ENCODE measurements at regions not wholly inside any gene's neighbourhood (a gene's known extent, or its start where the extent isn't known, plus 50 kb on each side); places are given as distances from the start of the nearest gene placed in this dataset.

GRCh38 chr5:107058235-107058634, 612.5 kb downstream of the EFNA5 start:
- no peaks in the 10 kb centered on the region for H3K9me3 Mint-ChIP-seq
- H3K4me1 Mint-ChIP-seq (ENCODE audit: low read depth): no peaks in the 10 kb centered on the region
- DNase-seq (no peak), ATAC-seq (no peak)
- H3K36me3 Mint-ChIP-seq (ENCODE audit: insufficient read depth): no peaks in the 10 kb centered on the region
- no peak overlapping the region for H3K4me3 Mint-ChIP-seq
- H3K27me3 Mint-ChIP-seq (ENCODE audit: low read depth): no peaks in the 10 kb centered on the region

DNA sequence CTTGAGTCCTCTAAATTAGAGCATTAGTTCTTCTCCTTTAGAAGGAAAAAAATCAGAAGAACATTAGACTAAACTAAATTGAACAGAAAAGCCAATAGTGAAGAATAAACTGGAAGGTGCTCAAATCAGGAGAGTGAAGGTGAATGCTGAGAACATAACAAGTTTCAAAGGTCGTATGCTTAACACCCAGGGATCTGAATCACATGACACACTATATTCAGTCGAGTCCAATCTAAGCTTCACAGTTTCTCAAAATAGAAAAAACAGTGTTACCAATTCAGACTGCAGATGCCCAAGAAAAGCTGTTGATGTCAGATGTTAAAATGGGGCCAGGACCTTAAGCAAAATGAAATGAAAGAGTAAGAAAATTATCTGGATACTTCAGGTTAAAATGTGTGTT, 614.5 kb downstream of the EFNA5 start:
- no peak overlapping the region for H3K4me3 Mint-ChIP-seq
- H3K27me3 Mint-ChIP-seq (ENCODE audit: low read depth): no peaks in the 10 kb centered on the region
- H3K9me3 Mint-ChIP-seq: no peaks in the 10 kb centered on the region
- no peak for DNase-seq
- no peak for ATAC-seq
- no peaks in the 10 kb centered on the region for H3K4me1 Mint-ChIP-seq (ENCODE audit: low read depth)
- no peaks in the 10 kb centered on the region for H3K36me3 Mint-ChIP-seq (ENCODE audit: insufficient read depth)

DNA sequence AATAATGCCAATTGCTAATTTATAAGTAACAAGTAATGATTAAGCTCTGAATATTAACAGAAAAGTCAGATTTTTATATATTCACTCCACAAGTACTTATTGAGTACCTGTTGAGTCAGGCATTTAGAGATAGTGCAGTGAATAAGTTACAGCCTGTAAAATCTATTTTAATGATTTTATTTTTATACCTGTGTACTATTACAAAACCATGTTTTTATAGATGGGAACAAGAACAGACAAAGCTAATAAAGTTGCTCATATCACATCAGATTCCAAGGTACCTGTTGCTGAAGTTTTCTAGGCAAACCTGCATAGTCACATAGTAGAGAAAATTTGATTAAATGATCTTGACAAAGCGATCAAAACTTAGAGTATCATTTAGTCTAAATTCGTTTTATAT, 623.7 kb downstream of the EFNA5 start:
- Mint-ChIP-seq H3K4me3 (no peak overlapping the region), H3K4me1 (ENCODE audit: low read depth) (no peaks in the 10 kb centered on the region), H3K36me3 (ENCODE audit: insufficient read depth) (no peaks in the 10 kb centered on the region), H3K9me3 (peaks cover 3% of the 10 kb centered on the region), H3K27me3 (ENCODE audit: low read depth) (no peaks in the 10 kb centered on the region)
- DNase-seq (no peak), ATAC-seq (no peak)

DNA sequence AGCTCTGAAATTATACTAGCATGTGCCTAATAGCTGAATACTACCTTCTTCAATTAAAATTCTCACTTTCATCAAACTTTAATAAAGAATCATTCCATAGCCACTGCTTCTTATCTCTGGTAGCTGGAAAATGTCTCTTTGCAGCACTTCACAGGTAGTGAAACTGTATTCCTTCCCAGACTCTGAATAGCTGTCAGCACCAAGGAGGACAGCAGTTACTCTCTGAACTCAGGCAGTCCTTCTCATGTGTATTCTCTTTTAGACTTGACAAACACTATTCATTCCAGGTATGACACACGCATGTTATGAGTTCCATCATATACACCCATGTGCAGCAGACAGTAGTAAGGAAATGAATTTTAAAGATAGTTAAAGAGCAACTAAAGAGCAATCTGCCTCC, 627.1 kb downstream of the EFNA5 start:
- DNase-seq: no peak
- Mint-ChIP-seq H3K4me1 (ENCODE audit: low read depth) (no peaks in the 10 kb centered on the region), H3K4me3 (no peak overlapping the region), H3K9me3 (no peaks in the 10 kb centered on the region), H3K27me3 (ENCODE audit: low read depth) (no peaks in the 10 kb centered on the region), H3K36me3 (ENCODE audit: insufficient read depth) (no peaks in the 10 kb centered on the region)
- no peak for ATAC-seq

GRCh38 chr5:107040907-107041306, 629.8 kb downstream of the EFNA5 start:
- H3K9me3 Mint-ChIP-seq: peaks cover 9% of the 10 kb centered on the region
- H3K4me1 Mint-ChIP-seq (ENCODE audit: low read depth): no peaks in the 10 kb centered on the region
- H3K27me3 Mint-ChIP-seq (ENCODE audit: low read depth): no peaks in the 10 kb centered on the region
- H3K36me3 Mint-ChIP-seq (ENCODE audit: insufficient read depth): no peaks in the 10 kb centered on the region
- DNase-seq: no peak
- H3K4me3 Mint-ChIP-seq: no peak overlapping the region
- no peak for ATAC-seq

GRCh38 chr5:107032629-107033028, 638.1 kb downstream of the EFNA5 start:
- no peak overlapping the region for H3K4me3 Mint-ChIP-seq
- no peak for ATAC-seq

GRCh38 chr5:107028938-107029337, 641.8 kb downstream of the EFNA5 start:
- H3K4me1 Mint-ChIP-seq (ENCODE audit: low read depth): no peaks in the 10 kb centered on the region
- no peak overlapping the region for H3K4me3 Mint-ChIP-seq
- DNase-seq: no peak
- no peaks in the 10 kb centered on the region for H3K27me3 Mint-ChIP-seq (ENCODE audit: low read depth)
- H3K9me3 Mint-ChIP-seq: no peaks in the 10 kb centered on the region
- H3K36me3 Mint-ChIP-seq (ENCODE audit: insufficient read depth): no peaks in the 10 kb centered on the region
- no peak for ATAC-seq

More at GRCh38 chr5:107032629-107033028, 638.1 kb downstream of the EFNA5 start:
- H3K9me3 Mint-ChIP-seq: peaks cover 9% of the 10 kb centered on the region
- H3K27me3 Mint-ChIP-seq (ENCODE audit: low read depth): no peaks in the 10 kb centered on the region
- DNase-seq: no peak
- no peaks in the 10 kb centered on the region for H3K36me3 Mint-ChIP-seq (ENCODE audit: insufficient read depth)
- H3K4me1 Mint-ChIP-seq (ENCODE audit: low read depth): no peaks in the 10 kb centered on the region

DNA sequence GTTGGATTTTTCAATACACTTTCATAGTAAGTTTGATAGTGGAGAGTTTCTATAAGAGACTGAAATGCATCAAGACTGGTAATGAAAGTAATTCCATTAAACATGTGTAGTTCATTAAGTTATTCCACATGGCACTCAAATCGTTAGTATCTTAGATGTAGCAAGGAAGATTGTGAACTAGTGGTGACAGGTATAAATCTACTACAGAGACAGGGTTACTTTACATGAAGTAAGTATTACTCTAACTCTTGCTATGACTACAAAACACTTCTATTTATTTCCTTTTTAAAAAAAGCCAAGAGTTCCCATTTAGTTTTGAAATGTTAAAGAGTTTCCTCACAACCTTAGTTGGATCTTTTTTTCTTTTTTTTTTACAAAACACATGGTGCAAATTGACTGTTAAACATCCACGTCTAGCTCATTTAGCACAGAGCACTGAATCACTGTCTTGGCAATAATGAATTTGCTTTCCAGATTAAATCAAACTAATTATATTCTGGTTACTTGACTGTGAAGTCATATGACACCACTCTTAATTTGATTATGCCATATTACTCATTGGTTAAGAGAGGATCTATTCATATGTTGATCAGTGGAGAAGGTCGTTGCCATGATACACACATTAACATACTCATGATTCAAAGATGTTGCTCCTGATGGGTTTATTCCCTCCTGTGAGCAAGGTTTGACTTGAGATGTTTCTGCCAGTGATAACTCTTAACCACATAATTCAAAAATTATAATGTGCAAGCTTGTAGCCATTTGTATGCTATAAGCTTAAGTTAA, 644.8 kb downstream of the EFNA5 start:
- DNase-seq: no peak
- Mint-ChIP-seq H3K4me1 (ENCODE audit: low read depth) (no peaks in the 10 kb centered on the region), H3K9me3 (no peaks in the 10 kb centered on the region), H3K36me3 (ENCODE audit: insufficient read depth) (no peaks in the 10 kb centered on the region), H3K27me3 (ENCODE audit: low read depth) (no peaks in the 10 kb centered on the region), H3K4me3 (no peak overlapping the region)
- ATAC-seq: no peak

- ATAC-seq: no peak
- Mint-ChIP-seq H3K4me3 (no peak overlapping the region), H3K27me3 (ENCODE audit: low read depth) (no peaks in the 10 kb centered on the region)
These were observed 647.0 kb downstream of the EFNA5 start for GRCh38 chr5:107023732-107024131.

GRCh38 chr5:107021575-107021974, 649.2 kb downstream of the EFNA5 start:
- no peaks in the 10 kb centered on the region for H3K27me3 Mint-ChIP-seq (ENCODE audit: low read depth)
- no peak for ATAC-seq
- no peaks in the 10 kb centered on the region for H3K9me3 Mint-ChIP-seq
- H3K4me3 Mint-ChIP-seq: no peak overlapping the region
- no peaks in the 10 kb centered on the region for H3K4me1 Mint-ChIP-seq (ENCODE audit: low read depth)
- DNase-seq: no peak
- no peaks in the 10 kb centered on the region for H3K36me3 Mint-ChIP-seq (ENCODE audit: insufficient read depth)

More at GRCh38 chr5:107023732-107024131, 647.0 kb downstream of the EFNA5 start:
- Mint-ChIP-seq H3K36me3 (ENCODE audit: insufficient read depth) (no peaks in the 10 kb centered on the region), H3K4me1 (ENCODE audit: low read depth) (no peaks in the 10 kb centered on the region), H3K9me3 (no peaks in the 10 kb centered on the region)
- no peak for DNase-seq

- Mint-ChIP-seq H3K9me3 (no peaks in the 10 kb centered on the region), H3K4me1 (ENCODE audit: low read depth) (no peaks in the 10 kb centered on the region), H3K4me3 (no peak overlapping the region), H3K36me3 (ENCODE audit: insufficient read depth) (no peaks in the 10 kb centered on the region), H3K27me3 (ENCODE audit: low read depth) (no peaks in the 10 kb centered on the region)
- ATAC-seq (no peak), DNase-seq (no peak)
These were observed 650.1 kb downstream of the EFNA5 start for GRCh38 chr5:107020626-107021025.

GRCh38 chr5:107017616-107018015, 653.1 kb downstream of the EFNA5 start:
- ATAC-seq (no peak), DNase-seq (no peak)
- H3K4me1 Mint-ChIP-seq (ENCODE audit: low read depth): no peaks in the 10 kb centered on the region
- no peaks in the 10 kb centered on the region for H3K27me3 Mint-ChIP-seq (ENCODE audit: low read depth)
- no peak overlapping the region for H3K4me3 Mint-ChIP-seq
- no peaks in the 10 kb centered on the region for H3K36me3 Mint-ChIP-seq (ENCODE audit: insufficient read depth)
- no peaks in the 10 kb centered on the region for H3K9me3 Mint-ChIP-seq

DNA sequence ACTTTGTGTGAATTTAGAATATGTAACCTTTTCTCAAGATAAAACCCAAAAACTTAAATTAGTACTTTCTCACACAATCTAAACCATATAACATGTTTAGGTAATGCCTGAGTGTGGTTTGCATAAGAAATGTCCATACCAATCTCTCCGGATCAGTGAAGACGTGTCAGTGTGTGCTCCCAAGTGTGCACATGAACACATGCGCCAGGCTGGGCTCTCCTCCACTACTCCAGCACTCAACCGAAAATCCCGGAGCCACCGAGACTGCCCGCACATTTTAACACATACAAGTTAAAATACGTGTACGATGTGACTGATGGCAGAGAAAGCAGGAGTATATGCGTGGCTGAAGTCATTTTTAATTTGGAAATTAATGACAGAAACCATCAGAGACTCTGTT, 658.4 kb downstream of the EFNA5 start:
- DNase-seq: no peak
- ATAC-seq: no peak
- no peaks in the 10 kb centered on the region for H3K4me1 Mint-ChIP-seq (ENCODE audit: low read depth)
- H3K36me3 Mint-ChIP-seq (ENCODE audit: insufficient read depth): no peaks in the 10 kb centered on the region
- H3K4me3 Mint-ChIP-seq: no peak overlapping the region
- no peaks in the 10 kb centered on the region for H3K27me3 Mint-ChIP-seq (ENCODE audit: low read depth)
- H3K9me3 Mint-ChIP-seq: no peaks in the 10 kb centered on the region

DNA sequence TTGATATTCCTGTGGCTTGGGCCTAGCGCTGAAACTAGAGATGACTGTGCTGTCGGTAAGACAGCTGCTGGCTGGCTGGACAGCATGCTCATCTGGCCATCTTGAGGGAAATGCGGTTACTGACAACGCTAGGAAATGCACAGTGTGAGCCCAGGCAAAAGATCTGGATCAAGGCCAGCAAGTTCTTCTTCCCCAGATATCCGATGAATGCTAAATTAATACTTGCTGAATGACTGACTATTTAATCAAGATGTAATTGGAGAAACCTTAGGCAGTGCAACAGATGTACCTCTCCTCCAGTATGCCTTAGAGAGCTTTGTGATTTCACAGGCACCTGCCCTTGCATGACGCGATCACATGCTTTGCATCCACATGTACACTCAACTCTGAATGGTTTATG, 659.1 kb downstream of the EFNA5 start:
- no peaks in the 10 kb centered on the region for H3K36me3 Mint-ChIP-seq (ENCODE audit: insufficient read depth)
- no peak overlapping the region for H3K4me3 Mint-ChIP-seq
- ATAC-seq (no peak), DNase-seq (no peak)
- no peaks in the 10 kb centered on the region for H3K4me1 Mint-ChIP-seq (ENCODE audit: low read depth)
- H3K27me3 Mint-ChIP-seq (ENCODE audit: low read depth): no peaks in the 10 kb centered on the region
- no peaks in the 10 kb centered on the region for H3K9me3 Mint-ChIP-seq

GRCh38 chr5:107010060-107010459, 660.7 kb downstream of the EFNA5 start:
- DNase-seq (no peak), ATAC-seq (no peak)
- Mint-ChIP-seq H3K4me3 (no peak overlapping the region), H3K36me3 (ENCODE audit: insufficient read depth) (no peaks in the 10 kb centered on the region), H3K9me3 (no peaks in the 10 kb centered on the region), H3K4me1 (ENCODE audit: low read depth) (no peaks in the 10 kb centered on the region), H3K27me3 (ENCODE audit: low read depth) (no peaks in the 10 kb centered on the region)
